DMS53 treated with DMSO at 0.1 percent for 48 hours (cell line): ENCODE measurements at regions not wholly inside any gene's neighbourhood (a gene's known extent, or its start where the extent isn't known, plus 50 kb on each side); places are given as distances from the start of the nearest gene placed in this dataset.

Experiments used
- DNase-seq: peaks from one replicate; lab custom pipeline; 2025; ENCODE audit not compliant: unreplicated experiment; lab: John Stamatoyannopoulos, UW

DNA sequence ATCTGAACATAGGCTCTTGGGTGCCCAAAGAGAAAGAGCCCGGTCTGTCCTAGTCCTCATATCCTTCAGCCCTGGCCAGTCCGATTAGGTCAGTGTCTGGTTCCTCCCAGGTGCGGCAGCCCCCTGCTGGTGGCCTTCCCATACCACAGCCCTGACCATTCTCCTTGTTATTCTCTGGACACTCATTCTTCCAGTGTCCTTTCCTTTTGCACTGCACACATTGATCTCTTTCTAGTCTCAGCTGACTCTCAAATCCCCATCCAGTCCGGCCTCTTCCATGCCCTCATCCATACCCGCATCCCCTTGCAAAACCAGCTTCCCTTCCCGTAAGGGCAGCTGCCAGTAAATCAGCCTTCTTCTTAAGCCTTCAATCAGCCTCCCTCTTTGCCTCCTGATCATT is 1316.3 kb downstream of the TMEM121 start:
- peak; percentile 11 for DNase-seq

DNA sequence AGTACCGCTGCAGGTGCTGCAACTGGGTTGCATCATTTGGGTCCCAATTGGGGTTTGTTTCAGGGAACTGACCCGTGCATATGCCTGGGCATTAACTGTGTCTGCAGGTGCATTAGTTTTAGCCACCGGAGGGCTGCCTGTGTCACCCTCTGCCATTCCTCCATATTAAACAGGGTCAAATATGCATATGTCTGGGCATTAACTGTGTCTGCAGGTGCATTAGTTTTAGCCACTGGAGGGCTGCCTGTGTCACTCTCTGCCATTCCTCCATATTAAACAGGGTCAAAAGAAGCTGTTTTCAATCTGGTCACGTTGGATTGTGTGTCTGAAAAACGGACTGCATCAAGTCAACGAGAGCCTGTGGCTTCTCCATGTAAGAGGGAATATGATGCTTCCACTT is 1317.0 kb downstream of the TMEM121 start:
- peak; percentile 28 for DNase-seq

DNA sequence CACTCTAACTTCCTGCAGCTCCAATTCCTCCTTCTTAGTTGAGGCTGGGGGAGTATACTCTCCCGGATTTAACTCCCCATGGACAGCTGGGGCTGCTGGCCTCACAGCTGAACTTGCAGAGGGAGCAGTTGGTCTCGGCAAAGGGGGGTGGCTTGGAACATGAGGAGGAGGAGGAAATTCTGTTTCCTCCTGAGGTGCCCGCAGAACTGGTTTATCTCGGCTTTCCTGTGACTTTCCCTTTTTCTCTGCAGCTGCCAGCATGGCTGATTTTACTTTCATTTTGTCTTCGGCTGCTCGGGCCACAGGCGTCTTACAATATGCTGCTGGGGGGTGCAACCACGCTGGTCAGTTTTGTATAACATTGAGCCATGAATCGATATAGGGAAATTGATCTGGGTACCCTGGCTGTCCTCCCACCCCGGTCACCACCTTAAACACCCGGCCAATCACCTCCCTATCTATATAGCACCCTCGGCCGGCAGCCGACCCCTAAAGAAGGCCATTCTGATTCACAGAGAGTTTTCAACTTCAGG is 1317.6 kb downstream of the TMEM121 start:
- DNase-seq, result peak; percentile 65

DNA sequence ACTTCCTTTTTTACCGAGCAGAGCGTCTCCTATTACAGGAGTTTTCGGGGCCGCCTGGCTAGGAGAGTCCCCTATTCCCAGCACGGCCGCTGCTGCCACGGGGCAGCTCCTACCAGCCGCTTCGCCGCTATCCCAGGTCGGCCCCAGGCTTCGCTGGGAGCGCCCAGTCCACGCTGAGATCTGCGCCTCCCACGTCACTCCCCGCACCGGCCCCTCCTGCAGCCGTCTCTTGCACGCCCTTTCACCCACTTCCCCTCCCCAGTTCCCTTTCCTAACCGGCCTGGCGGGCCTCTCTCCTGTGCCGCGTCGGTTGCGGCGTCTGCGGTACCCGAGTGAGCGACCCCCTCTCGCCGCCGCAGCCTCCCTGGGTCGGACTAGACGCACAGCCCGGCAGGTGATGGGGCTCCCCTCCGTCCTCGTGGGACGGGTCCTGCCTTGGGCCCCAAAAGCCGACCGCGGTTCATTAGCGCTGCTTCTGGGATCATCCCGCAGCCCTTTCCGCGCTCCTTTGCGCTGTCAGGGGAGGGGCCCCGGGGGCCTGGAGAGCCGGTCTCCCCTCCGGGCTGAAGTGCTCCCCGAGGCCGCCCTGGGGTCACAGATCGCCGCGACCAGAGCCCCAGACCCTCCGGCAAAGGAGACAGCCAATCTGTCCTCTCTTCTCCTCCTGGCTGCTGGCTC is 1318.4 kb downstream of the TMEM121 start:
- DNase-seq, result peak; percentile 51

DNA sequence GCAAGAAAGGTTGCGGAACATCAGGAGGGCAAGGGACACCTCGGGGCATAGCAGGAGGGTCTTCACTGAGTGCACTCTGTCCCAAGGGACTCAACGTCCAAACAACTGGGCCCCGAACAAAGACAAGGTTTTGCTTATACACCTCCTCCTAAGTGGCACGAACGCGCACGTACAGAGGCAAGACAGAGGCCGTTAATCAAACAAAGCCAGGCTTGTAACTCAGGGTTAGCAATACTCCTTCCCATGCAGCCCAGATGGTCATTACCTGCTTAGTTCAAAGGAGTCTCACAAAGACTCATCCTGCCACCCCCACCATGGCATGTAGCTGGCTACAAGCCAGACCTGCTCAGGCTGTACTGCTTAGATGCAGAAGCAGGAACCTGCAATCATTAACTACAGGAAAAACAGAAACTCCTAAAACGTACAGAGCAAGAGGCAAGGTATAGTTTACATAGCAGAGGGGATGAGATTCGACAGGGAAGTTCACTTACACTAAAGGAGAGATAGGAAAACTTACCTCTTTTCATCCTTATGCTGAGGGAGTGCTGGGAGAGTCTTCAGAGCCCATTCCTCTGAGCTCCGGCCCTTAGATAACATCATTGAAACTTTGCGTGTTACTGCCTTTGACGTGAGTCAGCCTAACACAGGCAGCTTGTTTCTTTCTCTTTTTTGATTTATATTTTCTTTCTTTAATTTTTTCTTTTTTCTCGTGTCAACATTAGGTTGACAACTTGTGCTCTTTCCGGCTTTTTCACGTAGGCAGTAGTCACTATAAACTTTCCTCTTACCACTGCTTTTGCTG is 1319.1 kb downstream of the TMEM121 start:
- DNase-seq, result peak; percentile 84

DNA sequence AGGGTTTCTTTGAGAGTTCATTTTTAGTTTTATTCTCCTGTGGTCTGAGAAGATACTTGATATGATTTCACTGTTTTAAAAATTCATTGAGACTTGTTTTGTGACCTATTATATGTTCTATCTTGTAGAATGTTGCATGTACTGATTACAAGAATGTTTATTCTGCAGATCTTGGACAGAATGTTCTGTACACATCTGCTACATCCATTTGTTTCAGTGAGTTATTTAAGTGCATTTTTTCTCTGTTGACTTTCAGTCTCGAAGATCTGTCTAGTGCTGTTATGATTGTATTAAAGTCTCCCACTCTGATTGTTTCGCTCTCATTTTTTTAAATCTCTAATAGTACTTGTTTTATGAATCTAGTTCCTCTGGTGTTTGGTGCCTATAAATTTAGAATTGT is 1319.8 kb downstream of the TMEM121 start:
- DNase-seq, result no peak

DNA sequence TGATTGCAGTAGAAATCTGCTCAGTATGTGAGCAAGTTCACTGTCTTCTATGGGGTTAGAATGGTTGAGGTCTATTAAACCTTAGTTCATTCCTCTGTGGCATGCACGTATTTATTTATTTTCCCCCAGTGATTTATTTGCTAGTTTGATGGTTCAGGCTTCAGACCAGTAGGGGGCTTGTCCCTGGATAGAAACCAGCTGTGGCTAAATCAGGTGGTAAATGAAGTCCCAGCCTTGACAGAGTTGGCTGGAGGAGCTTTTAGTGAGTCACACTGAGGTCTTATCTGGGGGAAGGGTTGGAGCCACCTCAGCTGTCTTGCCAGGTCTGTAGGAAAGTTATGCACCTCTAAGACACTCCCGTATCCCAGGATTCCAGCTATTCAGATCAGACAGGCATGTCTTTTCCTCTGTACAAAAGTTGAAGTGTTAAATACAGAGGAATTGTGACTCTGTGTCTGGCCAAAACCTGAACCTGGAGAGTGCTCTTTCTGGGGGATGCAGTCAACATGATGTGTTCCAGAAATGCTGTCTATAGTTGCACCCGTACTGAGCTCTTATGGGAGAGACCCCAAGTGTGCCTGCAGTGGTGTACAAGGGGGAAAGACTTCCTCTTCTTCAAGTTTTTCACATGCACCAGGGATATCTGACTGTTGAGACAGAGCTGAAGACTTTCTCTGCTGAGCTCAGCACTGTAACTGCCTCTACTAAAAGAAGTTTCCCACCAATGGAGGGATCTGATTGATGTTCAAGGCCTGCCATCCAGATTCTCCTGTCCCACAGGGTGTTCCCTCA is 1322.1 kb downstream of the TMEM121 start:
- DNase-seq, result no peak

DNA sequence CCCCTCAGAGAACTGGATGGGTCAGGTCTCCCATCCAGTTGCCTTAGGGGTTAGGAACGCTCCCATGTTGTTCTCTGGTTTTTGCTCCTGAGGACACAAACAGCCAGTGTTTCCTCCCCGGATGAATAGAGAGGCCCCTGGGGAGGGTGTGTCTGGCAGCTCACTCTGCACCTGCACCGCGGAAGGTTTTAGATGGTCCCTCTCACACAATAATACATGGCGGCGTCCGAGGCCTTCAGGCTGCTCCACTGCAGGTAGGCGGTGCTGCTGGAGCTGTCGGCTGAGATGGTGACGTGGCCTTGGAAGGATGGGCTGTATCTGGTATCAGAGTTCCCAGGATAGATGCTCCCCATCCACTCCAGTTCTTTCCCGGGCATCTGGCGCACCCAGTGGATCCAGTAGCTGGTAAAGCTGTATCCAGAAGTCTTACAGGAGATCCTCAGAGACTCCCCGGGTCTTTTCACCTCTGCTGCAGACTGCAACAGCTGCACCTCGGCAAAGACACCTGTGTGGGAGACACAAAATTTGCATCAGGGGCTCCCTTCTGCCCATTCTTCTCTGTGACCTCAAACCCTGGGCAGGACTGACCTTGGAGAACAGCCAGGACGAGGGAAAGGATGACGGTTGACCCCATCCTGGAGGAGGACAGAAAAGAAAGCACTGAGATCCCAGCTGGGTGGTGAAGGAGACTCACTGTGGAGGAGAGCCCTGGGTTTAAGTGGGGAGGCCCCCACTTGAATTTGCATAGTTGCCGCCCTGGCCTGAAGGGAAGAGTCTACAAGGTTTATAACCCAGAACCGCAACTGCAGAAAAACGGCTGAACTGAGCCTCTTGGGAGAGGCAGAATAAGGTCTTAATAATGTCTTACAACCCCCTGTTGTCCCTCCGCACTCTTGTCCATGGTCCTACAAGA is 1324.8 kb downstream of the TMEM121 start:
- no peak for DNase-seq

DNA sequence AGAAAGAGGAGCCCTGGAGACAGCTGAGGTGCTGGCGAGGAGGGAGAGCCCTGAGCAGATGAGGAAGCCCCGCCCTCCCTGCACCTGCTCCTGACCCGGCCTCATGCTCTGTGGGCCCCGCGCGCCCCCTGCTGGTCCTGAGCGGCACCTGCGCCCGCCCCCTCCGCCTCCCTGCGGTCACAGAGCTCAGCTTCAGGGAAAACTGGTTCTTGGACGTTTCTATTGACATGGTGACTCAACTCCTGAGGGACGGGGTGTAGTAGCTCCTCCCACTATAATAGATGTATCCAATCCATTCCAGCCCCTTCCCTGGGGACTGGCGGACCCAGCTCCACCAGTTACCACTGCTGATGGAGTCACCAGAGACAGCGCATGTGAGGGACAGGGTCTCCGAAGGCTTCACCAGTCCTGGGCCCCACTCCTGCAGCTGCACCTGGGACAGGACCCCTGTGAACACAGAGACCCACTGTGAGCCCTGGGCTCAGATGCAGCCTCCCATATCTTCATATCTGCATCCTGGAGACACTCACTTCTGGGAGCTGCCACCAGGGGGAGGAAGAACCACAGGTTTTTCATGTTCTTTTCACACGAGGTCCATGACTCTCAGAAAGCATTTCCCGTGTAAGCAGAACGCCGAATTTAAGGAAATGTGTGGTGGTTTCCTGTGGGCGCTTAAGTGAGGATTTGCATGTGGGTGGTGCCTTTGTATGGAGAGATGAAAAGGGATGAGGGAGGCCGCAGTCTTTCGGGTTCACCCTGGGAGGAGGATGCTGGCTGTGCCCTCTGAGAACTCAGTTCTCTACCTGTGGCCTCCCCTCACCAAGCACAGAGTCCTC is 1346.4 kb downstream of the TMEM121 start:
- DNase-seq, result peak; percentile 91

DNA sequence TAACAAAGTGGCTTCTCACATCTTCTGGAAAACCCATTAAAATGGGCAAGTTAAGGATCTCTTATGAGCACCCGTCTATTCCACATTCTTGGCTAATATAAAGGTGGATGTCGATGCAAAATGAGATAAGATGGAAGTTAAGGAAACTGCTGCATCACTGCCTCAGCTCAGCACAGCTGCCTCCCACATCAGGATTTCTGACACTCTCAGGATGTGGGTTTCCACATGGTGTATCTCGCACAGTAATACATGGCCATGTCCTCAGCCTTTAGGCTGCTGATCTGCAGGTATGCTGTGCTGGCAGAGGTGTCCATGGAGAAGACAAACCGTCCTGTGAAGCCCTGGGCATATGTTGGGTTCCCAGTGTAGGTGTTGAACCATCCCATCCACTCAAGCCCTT is 1348.0 kb downstream of the TMEM121 start:
- no peak for DNase-seq

DNA sequence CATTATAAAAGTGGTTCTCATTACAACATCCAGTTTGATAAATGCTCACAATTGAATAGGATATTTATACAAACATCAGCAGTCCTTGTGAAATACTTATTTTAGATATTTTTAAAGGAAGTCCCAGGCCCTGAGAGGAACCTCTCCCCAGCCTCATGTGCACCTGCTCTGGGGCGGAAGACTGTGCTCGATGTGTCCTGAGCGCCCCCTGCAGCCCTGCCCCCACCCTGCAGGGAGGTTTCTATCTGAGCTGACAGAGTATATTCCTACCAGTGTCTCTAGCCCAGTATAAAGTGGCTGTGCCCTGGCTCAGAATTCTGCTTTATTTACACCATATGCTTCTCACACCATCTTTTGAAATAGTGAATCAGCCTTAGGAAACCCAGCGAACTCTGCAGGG is 1349.1 kb downstream of the TMEM121 start:
- no peak for DNase-seq

DNA sequence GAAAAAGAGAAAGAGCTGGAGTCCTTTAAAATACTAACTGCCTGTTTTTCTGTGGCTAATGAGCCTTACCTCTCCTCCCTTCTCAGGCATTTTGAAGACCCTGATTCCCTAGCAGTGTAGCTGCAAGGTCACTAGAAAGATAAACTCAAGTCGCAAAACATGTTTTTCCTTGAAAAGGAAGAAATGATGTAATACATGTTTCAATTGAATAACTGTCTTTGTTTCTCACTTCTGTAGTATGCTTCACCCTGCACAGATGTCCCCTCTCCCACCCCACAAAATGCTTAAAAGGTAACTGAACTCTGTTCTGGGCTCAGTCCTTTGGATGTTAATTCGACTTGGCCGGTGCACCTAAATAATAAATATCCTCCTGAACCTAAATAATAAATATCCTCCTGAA is 1350.3 kb downstream of the TMEM121 start:
- no peak for DNase-seq

DNA sequence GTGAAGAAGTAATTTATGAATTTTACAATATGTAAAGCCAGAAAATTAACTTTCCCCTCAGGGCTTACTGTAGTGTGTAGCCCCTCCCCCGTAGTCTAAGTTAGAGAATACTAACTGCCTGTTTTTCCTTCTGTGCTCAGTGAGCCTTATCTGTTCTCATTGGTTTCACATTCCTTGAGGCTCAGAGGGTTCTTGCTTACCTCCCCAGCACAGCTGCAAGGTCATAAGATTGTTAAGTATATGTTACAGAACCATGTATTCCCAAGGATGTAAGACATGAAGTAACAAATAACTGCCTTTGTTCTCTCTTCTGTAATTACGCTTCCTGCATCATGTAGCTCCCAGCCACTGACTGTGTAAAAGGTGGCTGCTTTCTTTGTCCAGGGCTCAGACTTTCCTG is 1351.1 kb downstream of the TMEM121 start:
- DNase-seq, result no peak

DNA sequence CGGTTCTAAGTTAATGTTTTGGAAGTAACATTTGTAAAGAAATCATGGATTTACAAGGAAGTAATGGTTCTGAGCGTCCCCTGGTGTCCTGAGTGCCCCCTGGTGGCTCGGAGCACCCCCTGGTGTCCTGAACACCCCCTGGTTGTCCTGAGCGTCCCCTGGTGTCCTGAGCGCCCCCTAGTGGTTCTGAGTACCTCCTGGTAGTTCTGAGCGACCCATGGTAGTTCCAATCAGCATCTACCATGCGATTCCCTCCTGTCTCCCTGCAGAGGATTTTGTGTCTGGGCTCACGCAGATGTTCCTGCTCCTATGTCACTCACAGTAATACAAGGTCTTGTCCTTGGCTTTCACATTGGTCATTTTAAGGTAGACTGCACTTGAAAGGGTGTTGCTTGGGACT is 1352.9 kb downstream of the TMEM121 start:
- DNase-seq, result peak; percentile 36

DNA sequence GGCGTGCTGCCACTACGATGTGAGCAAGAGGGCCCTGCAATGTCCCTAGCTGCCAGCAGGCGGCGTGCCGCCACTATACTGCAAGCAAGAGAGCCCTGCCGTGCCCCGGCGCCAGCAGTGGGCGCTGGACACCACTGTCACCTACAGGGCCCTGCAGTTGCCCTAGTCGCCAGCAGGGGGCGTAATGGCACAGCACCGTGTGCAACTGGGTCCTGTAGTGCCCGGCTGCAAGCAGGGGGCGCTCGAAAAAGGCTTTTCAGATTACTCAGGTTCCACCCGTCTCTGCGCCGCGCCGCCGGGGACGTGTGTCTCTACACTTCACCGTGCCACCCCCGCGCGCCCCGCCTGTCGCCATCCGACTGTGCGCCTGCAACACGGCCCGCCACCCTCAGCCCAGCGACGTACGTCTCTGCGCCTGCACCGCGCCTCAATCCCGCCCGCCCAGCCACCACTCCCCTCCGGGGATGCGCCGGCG is 1356.9 kb downstream of the TMEM121 start:
- no peak for DNase-seq
